ENCODE measurements at regions not wholly inside any gene's neighbourhood (a gene's known extent, or its start where the extent isn't known, plus 50 kb on each side); places are given as distances from the start of the nearest gene placed in this dataset.

GRCh38 chr3:168394439-168394838, 298.7 kb upstream of the GOLIM4 start:
- H3K4me2 ChIP-seq (ENCODE audit: low read length), result no peak overlapping the region
- H3K9me2 ChIP-seq (ENCODE audit: low read depth, low read length), result no peaks in the 10 kb centered on the region
- H3F3A ChIP-seq (ENCODE audit: insufficient read depth, low read length), result 0 out of 2 replicates have a peak, but pooled peaks cover 3% of the 10 kb centered on the region
- H3K27me3 ChIP-seq (ENCODE audit: insufficient read depth, low read length), result no peaks in the 10 kb centered on the region
- H4K20me1 ChIP-seq (ENCODE audit: insufficient read depth, low read length), result no peaks in the 10 kb centered on the region
- TF ChIP-seq EZH2 (IDR thresholded peaks at IDR 0.05; ENCODE audit: borderline replicate concordance, low read length) (no peak), CTCF (IDR thresholded peaks at IDR 0.05; ENCODE audit: low read length) (no peak)
- H3K27ac ChIP-seq (ENCODE audit: low read depth, low read length, poor library complexity, severe bottlenecking), result no peak overlapping the region
- no peaks in the 10 kb centered on the region for H3K4me1 ChIP-seq (ENCODE audit: insufficient read depth, low read length, severe bottlenecking)
- no peak overlapping the region for H3K9ac ChIP-seq (ENCODE audit: low read length)
- no peak overlapping the region for H2AFZ ChIP-seq (ENCODE audit: low read length)
- H3K36me3 ChIP-seq (ENCODE audit: insufficient read depth, low read length), result no peaks in the 10 kb centered on the region
- H3K4me3 ChIP-seq (ENCODE audit: low read depth, low read length, poor library complexity, severe bottlenecking), result no peak overlapping the region
- no peaks in the 10 kb centered on the region for H3K79me2 ChIP-seq (ENCODE audit: insufficient read depth, low read length)
- H3K9me3 ChIP-seq (ENCODE audit: low read length), result no peaks in the 10 kb centered on the region

GRCh38 chr3:168386301-168386700, 290.6 kb upstream of the GOLIM4 start:
- Histone ChIP-seq H3K4me3 (ENCODE audit: low read depth, low read length, poor library complexity, severe bottlenecking) (no peak overlapping the region), H2AFZ (ENCODE audit: low read length) (no peak overlapping the region), H3K9me3 (ENCODE audit: low read length) (no peaks in the 10 kb centered on the region), H3K27me3 (ENCODE audit: insufficient read depth, low read length) (no peaks in the 10 kb centered on the region), H3K9me2 (ENCODE audit: low read depth, low read length) (no peaks in the 10 kb centered on the region), H3K36me3 (ENCODE audit: insufficient read depth, low read length) (no peaks in the 10 kb centered on the region), H3K9ac (ENCODE audit: low read length) (no peak overlapping the region), H3K27ac (ENCODE audit: low read depth, low read length, poor library complexity, severe bottlenecking) (no peak overlapping the region), H3F3A (ENCODE audit: insufficient read depth, low read length) (no peaks in the 10 kb centered on the region), H3K4me2 (ENCODE audit: low read length) (no peak overlapping the region), H3K79me2 (ENCODE audit: insufficient read depth, low read length) (no peaks in the 10 kb centered on the region), H3K4me1 (ENCODE audit: insufficient read depth, low read length, severe bottlenecking) (no peaks in the 10 kb centered on the region), H4K20me1 (ENCODE audit: insufficient read depth, low read length) (no peaks in the 10 kb centered on the region)
- TF ChIP-seq CTCF (IDR thresholded peaks at IDR 0.05; ENCODE audit: low read length), result no peak
- TF ChIP-seq EZH2 (IDR thresholded peaks at IDR 0.05; ENCODE audit: borderline replicate concordance, low read length), result no peak

GRCh38 chr3:168384990-168385389, 289.3 kb upstream of the GOLIM4 start:
- TF ChIP-seq CTCF (IDR thresholded peaks at IDR 0.05; ENCODE audit: low read length), result no peak
- no peak for TF ChIP-seq EZH2 (IDR thresholded peaks at IDR 0.05; ENCODE audit: borderline replicate concordance, low read length)
- H3K9me3 ChIP-seq (ENCODE audit: low read length), result no peaks in the 10 kb centered on the region
- H3K4me1 ChIP-seq (ENCODE audit: insufficient read depth, low read length, severe bottlenecking), result no peaks in the 10 kb centered on the region
- H3K27ac ChIP-seq (ENCODE audit: low read depth, low read length, poor library complexity, severe bottlenecking), result no peak overlapping the region
- H3F3A ChIP-seq (ENCODE audit: insufficient read depth, low read length), result no peaks in the 10 kb centered on the region
- H3K4me3 ChIP-seq (ENCODE audit: low read depth, low read length, poor library complexity, severe bottlenecking), result no peak overlapping the region
- H2AFZ ChIP-seq (ENCODE audit: low read length), result no peak overlapping the region
- H3K4me2 ChIP-seq (ENCODE audit: low read length), result no peak overlapping the region
- H4K20me1 ChIP-seq (ENCODE audit: insufficient read depth, low read length), result no peaks in the 10 kb centered on the region
- H3K9ac ChIP-seq (ENCODE audit: low read length), result no peak overlapping the region
- H3K36me3 ChIP-seq (ENCODE audit: insufficient read depth, low read length), result no peaks in the 10 kb centered on the region
- H3K79me2 ChIP-seq (ENCODE audit: insufficient read depth, low read length), result no peaks in the 10 kb centered on the region
- no peaks in the 10 kb centered on the region for H3K9me2 ChIP-seq (ENCODE audit: low read depth, low read length)
- no peaks in the 10 kb centered on the region for H3K27me3 ChIP-seq (ENCODE audit: insufficient read depth, low read length)
